HepG2 (cell line): ENCODE measurements at regions not wholly inside any gene's neighbourhood (a gene's known extent, or its start where the extent isn't known, plus 50 kb on each side); places are given as distances from the start of the nearest gene placed in this dataset.

Source experiments
- ATAC-seq: fragments of 200-7000 bp; cut with Tn5 transposase; 3 replicates; pipeline ENCODE4 v1.9.1; 2020; ENCODE audit warnings: mild to moderate bottlenecking, moderate library complexity
- BruUV-seq: library from RNA; stranded (reverse); fragments of 400-500 nt; replicated peaks from 2 replicates; lab custom pipeline; 2021; lab: Mats Ljungman, UMichigan
- CTCF ChIA-PET: fragments of 300-600 bp; formaldehyde crosslinking; extraction: SDS; loops from one replicate; lab custom pipeline; 2021; ENCODE audit warnings: low total read pairs, inconsistent platforms, low intra/inter-chr PET ratio; lab: Yijun Ruan, JAX
- POLR2A ChIA-PET: fragments of 350-600 bp; sonication (Branson Sonifier 250); formaldehyde crosslinking; loops from one replicate; lab custom pipeline; 2020; ENCODE audit warnings: antibody characterized with exemption, inconsistent platforms; lab: Yijun Ruan, JAX
- DNase-seq: peaks from one replicate; pipeline ENCODE4 v3.0.0-alpha.2; 2015; ENCODE audit warnings: low spot score
- FAIRE-seq: peaks from 3 replicates; lab custom pipeline; 2011; peaks lifted over from hg19 to GRCh38; lab: Jason Lieb, UNC
- H2AFZ ChIP-seq: one replicate; pipeline ENCODE4 v1.6.1; 2011; ENCODE audit warnings: low read length, inconsistent platforms
- H3K27ac ChIP-seq: fragments of 300-600 bp; 3 replicates; pipeline ENCODE4 v1.8.0; 2011; ENCODE audit warnings: mixed run types, mild to moderate bottlenecking, mixed read lengths, low read length, inconsistent platforms; ENCODE audit not compliant: insufficient read depth; ENCODE audit errors: extremely low read length
- H3K27me3 ChIP-seq, 2 experiments: fragments of 200-600 bp in 1 of 2; 2 replicates in 1 of 2; 3 replicates in 1 of 2; pipeline versions ENCODE4 v1.6.0 to v1.8.0; 2011; ENCODE audit warnings: low read length in 2 of 2, mild to moderate bottlenecking in 2 of 2, moderate library complexity in 2 of 2, inconsistent platforms in 1 of 2; ENCODE audit not compliant: insufficient read depth in 2 of 2, control insufficient read depth in 1 of 2
- H3K36me3 ChIP-seq, 2 experiments: fragments of 200-600 bp in 1 of 2; replicated peaks in 1 of 2; 2 replicates in 1 of 2; 3 replicates in 1 of 2; pipeline versions ENCODE4 v1.5.1 to v1.8.0; 2011; ENCODE audit warnings: low read length in 2 of 2, inconsistent platforms in 1 of 2; ENCODE audit not compliant: insufficient read depth in 2 of 2, control insufficient read depth in 1 of 2
- H3K4me1 ChIP-seq: 2 replicates; pipeline ENCODE4 v1.5.1; 2012; ENCODE audit warnings: low read length, inconsistent platforms; ENCODE audit not compliant: insufficient read depth
- H3K4me2 ChIP-seq: 2 replicates; pipeline ENCODE4 v1.6.0; 2011; ENCODE audit warnings: low read depth, low read length, inconsistent platforms
- H3K4me3 ChIP-seq, 3 experiments: fragments of 200-600 bp in 1 of 3; sonication (generic), shearing (Covaris generic) in 1 of 3; replicated peaks in 1 of 3; 2 replicates each; pipeline ENCODE4 v1.5.1; 2011 to 2016; ENCODE audit warnings: low read length in 3 of 3, inconsistent platforms in 2 of 3, low read depth in 2 of 3, mild to moderate bottlenecking in 2 of 3, control low read depth in 1 of 3, mixed read lengths in 1 of 3; ENCODE audit not compliant: insufficient read depth in 1 of 3
- H3K79me2 ChIP-seq: one replicate; pipeline ENCODE4 v1.6.1; 2011; ENCODE audit warnings: low read length, inconsistent platforms; ENCODE audit not compliant: insufficient read depth
- H3K9ac ChIP-seq: 2 replicates; pipeline ENCODE4 v1.6.0; 2011; ENCODE audit warnings: mild to moderate bottlenecking, low read depth, low read length, inconsistent platforms; ENCODE audit not compliant: insufficient read depth
- H3K9me3 ChIP-seq: 2 replicates; pipeline ENCODE4 v1.5.1; 2012; ENCODE audit warnings: mild to moderate bottlenecking, low read length
- H4K20me1 ChIP-seq: 2 replicates; pipeline ENCODE4 v1.6.0; 2011; ENCODE audit warnings: inconsistent platforms, mild to moderate bottlenecking, low read length, moderate library complexity; ENCODE audit not compliant: insufficient read depth
- AGO1 ChIP-seq: fragments of 200-400 bp; formaldehyde crosslinking; IDR thresholded peaks from 2 replicates; pipeline ENCODE4 v1.6.1; 2017; ENCODE audit warnings: mild to moderate bottlenecking, low read depth, low read length, moderate library complexity; ENCODE audit not compliant: poor library complexity, severe bottlenecking
- HMGA1 ChIP-seq: sonication (generic); formaldehyde crosslinking; conservative IDR thresholded peaks from 2 replicates; pipeline ENCODE4 v1.4.0; 2020; ENCODE audit warnings: missing genetic modification reagents
- MAFK ChIP-seq, 2 experiments: IDR thresholded peaks in 1 of 2; conservative IDR thresholded peaks in 1 of 2; 2 replicates each; pipeline ENCODE4 v1.6.1; 2011; ENCODE audit warnings: improper control_type of control experiment in 2 of 2, low read length in 2 of 2
- SP2 ChIP-seq: sonication (generic); formaldehyde crosslinking; IDR thresholded peaks from 2 replicates; pipeline ENCODE4 v1.5.1; 2020; ENCODE audit warnings: mild to moderate bottlenecking, missing genetic modification reagents
- UBTF ChIP-seq: sonication (generic); formaldehyde crosslinking; IDR thresholded peaks from 2 replicates; pipeline ENCODE4 v1.4.0; 2020; ENCODE audit warnings: mild to moderate bottlenecking, missing genetic modification reagents
- ZNF496 ChIP-seq: sonication (generic); formaldehyde crosslinking; IDR thresholded peaks from 2 replicates; pipeline ENCODE4 v1.8.1; 2023; ENCODE audit warnings: mild to moderate bottlenecking, moderate library complexity, missing genetic modification reagents; ENCODE audit not compliant: insufficient replicate concordance
- ZNF570 ChIP-seq: sonication (generic); formaldehyde crosslinking; IDR thresholded peaks from 2 replicates; pipeline ENCODE4 v1.4.0; 2020; ENCODE audit warnings: mild to moderate bottlenecking, missing genetic modification reagents, borderline replicate concordance
- ZNF576 ChIP-seq: sonication (generic); formaldehyde crosslinking; IDR thresholded peaks from 2 replicates; pipeline ENCODE4 v1.4.0; 2020; ENCODE audit warnings: mild to moderate bottlenecking, missing genetic modification reagents
- ZNF724P ChIP-seq: sonication (generic); formaldehyde crosslinking; IDR thresholded peaks from 2 replicates; pipeline ENCODE4 v1.8.0; 2022; ENCODE audit warnings: missing genetic modification reagents, borderline replicate concordance
- WGBS: methylation state at CpG from one replicate; pipeline ENCODE4 v1.1.6; 2017; ENCODE audit warnings: low lambda C conversion rate; 5-methylcytosine and 5-hydroxymethylcytosine counted together
- in situ Hi-C: cut with HindIII; loops from 2 replicates; pipeline ENCODE4 v1.10.0; 2017; ENCODE audit warnings: low pct_unique_long_range_greater_than_20kb; ENCODE audit not compliant: extremely low pct_ligation_motif_present
- intact Hi-C: fragments of 100-400 bp; cut with micrococcal nuclease; formaldehyde crosslinking; loops from one replicate; pipeline ENCODE4 v1.10.0; 2022; ENCODE audit not compliant: unreplicated experiment

GRCh38 chr21:27391990-27392389 is 425.1 kb upstream of the ADAMTS5 start:
- TF ChIP-seq ZNF496 (CRISPR knock-in tag) (no peak), MAFK (conservative IDR thresholded peaks at IDR 0.05 in 1 of 2, IDR thresholded peaks at IDR 0.05 in 1 of 2; ENCODE audit: low read length in 2 of 2) (peak; percentile 16 to 43; a peak in 1 of 4 replicates)
- H3K27me3 ChIP-seq, result no peaks in the 10 kb centered on the region
- ChIA-PET CTCF (no interaction called here), POLR2A (no interaction called here)
- no peak overlapping the region for H2AFZ ChIP-seq
- no peak overlapping the region for H3K4me2 ChIP-seq
- ATAC-seq (no peak), FAIRE-seq (no peak), DNase-seq (no peak)
- no TSS peak for BruUV-seq
- in situ Hi-C loops (no loop called here), intact Hi-C loops (no loop called here)
- H3K27ac ChIP-seq, result no peak overlapping the region
- H3K79me2 ChIP-seq, result no peaks in the 10 kb centered on the region
- WGBS, result 0% methylated on average over 2 of the region's 2 CpGs
- no peaks in the 10 kb centered on the region for H4K20me1 ChIP-seq
- peaks cover 84% of the 10 kb centered on the region for H3K9me3 ChIP-seq
- no peaks in the 10 kb centered on the region for H3K4me1 ChIP-seq
- H3K36me3 ChIP-seq, result no peaks in the 10 kb centered on the region
- H3K9ac ChIP-seq, result no peak overlapping the region
- H3K4me3 ChIP-seq, result no peak overlapping the region

GRCh38 chr21:27390384-27390783 is 423.5 kb upstream of the ADAMTS5 start:
- POLR2A ChIA-PET, result no interaction called here
- FAIRE-seq, result no peak
- 0% methylated on average over 2 of the region's 2 CpGs for WGBS
- no peak overlapping the region for H3K4me2 ChIP-seq
- no peaks in the 10 kb centered on the region for H3K4me1 ChIP-seq
- no peak for DNase-seq
- no peaks in the 10 kb centered on the region for H4K20me1 ChIP-seq
- TF ChIP-seq ZNF724P, result no peak
- TF ChIP-seq HMGA1, result no peak
- no peak for TF ChIP-seq SP2 (CRISPR knock-in tag)
- no peak for TF ChIP-seq AGO1
- no peak for TF ChIP-seq UBTF (CRISPR knock-in tag)
- no peak for TF ChIP-seq ZNF570
- no peak for TF ChIP-seq ZNF576
- TF ChIP-seq, all 625 proteins: peak for 0
- H3K4me3 ChIP-seq, result no peak overlapping the region
- H3K27ac ChIP-seq, result no peak overlapping the region
- no peaks in the 10 kb centered on the region for H3K36me3 ChIP-seq
- no TSS peak for BruUV-seq
- peaks cover 83% of the 10 kb centered on the region for H3K9me3 ChIP-seq
- no peak for ATAC-seq
- no peak overlapping the region for H2AFZ ChIP-seq
- CTCF ChIA-PET, result no interaction called here
- H3K9ac ChIP-seq, result no peak overlapping the region
- in situ Hi-C loops, result no loop called here
- intact Hi-C loops, result no loop called here
- no peaks in the 10 kb centered on the region for H3K79me2 ChIP-seq
- no peaks in the 10 kb centered on the region for H3K27me3 ChIP-seq
